OCI-LY3 (cell line): ENCODE measurements at regions not wholly inside any gene's neighbourhood (a gene's known extent, or its start where the extent isn't known, plus 50 kb on each side); places are given as distances from the start of the nearest gene placed in this dataset.

Experiments used
- EZH2phosphoT487 ChIP-seq: fragments of 200-600 bp; shearing (Covaris generic); IDR thresholded peaks from 2 replicates; pipeline ENCODE4 v1.6.1; 2018; ENCODE audit warnings: antibody characterized with exemption, mixed run types, low read depth
- TF ChIP-seq, protein P1 (sequence below): fragments of 200-600, 300-600 bp; sonication (generic); IDR thresholded peaks from 2 replicates; pipeline ENCODE4 v1.5.1; 2014; ENCODE audit warnings: antibody characterized with exemption, low read length, low read depth

DNA sequence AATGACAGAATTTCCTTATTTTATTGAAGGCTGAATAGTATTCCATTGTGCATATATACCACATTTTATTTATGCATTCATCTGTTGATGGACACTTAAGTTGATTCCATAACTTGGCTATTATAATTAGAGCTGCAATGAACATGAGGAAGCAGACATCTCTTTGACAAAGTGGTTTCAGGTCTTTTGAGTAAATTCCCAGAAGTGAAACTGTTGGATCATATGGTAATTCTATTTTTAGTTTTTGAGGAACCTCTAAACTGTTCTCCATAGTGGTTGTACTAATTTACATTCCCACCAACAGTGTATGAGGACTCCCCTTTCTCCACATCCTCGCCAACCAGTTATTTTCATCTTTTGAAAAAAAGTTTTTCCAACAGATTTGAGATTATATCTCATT, 77.5 kb downstream of the TMEM200C start:
- TF ChIP-seq, protein P1, sequence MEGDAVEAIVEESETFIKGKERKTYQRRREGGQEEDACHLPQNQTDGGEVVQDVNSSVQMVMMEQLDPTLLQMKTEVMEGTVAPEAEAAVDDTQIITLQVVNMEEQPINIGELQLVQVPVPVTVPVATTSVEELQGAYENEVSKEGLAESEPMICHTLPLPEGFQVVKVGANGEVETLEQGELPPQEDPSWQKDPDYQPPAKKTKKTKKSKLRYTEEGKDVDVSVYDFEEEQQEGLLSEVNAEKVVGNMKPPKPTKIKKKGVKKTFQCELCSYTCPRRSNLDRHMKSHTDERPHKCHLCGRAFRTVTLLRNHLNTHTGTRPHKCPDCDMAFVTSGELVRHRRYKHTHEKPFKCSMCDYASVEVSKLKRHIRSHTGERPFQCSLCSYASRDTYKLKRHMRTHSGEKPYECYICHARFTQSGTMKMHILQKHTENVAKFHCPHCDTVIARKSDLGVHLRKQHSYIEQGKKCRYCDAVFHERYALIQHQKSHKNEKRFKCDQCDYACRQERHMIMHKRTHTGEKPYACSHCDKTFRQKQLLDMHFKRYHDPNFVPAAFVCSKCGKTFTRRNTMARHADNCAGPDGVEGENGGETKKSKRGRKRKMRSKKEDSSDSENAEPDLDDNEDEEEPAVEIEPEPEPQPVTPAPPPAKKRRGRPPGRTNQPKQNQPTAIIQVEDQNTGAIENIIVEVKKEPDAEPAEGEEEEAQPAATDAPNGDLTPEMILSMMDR = no peak
- no peak for TF ChIP-seq EZH2phosphoT487
